HEK293 (cell line): ENCODE measurements at regions not wholly inside any gene's neighbourhood (a gene's known extent, or its start where the extent isn't known, plus 50 kb on each side); places are given as distances from the start of the nearest gene placed in this dataset.

Experiments used
- CTCF ChIA-PET: fragments of 350-600 bp; formaldehyde crosslinking; extraction: SDS; loops from one replicate; lab custom pipeline; 2021; ENCODE audit warnings: antibody characterized with exemption; lab: Yijun Ruan, JAX
- POLR2A ChIA-PET: fragments of 300-600 bp; formaldehyde crosslinking; extraction: SDS; loops from one replicate; lab custom pipeline; 2020; ENCODE audit warnings: antibody characterized with exemption, inconsistent platforms; lab: Yijun Ruan, JAX
- H3K27ac ChIP-seq: fragments of 200-500 bp; sonication (Bioruptor generic); 2 replicates; pipeline ENCODE4 v1.5.1; 2014; ENCODE audit warnings: low read depth, low read length, control low read depth, inconsistent platforms; ENCODE audit errors: extremely low read depth
- H3K36me3 ChIP-seq, 2 experiments: fragments of 200-500 bp in 1 of 2; sonication (Bioruptor generic) in 1 of 2; 1 replicate in 1 of 2; 2 replicates in 1 of 2; pipeline ENCODE4 v1.5.1; 2014 to 2017; ENCODE audit warnings: inconsistent platforms in 2 of 2, low read length in 2 of 2; ENCODE audit not compliant: control insufficient read depth in 2 of 2, insufficient read depth in 1 of 2
- H3K4me1 ChIP-seq: fragments of 200-500 bp; sonication (Bioruptor generic); 2 replicates; pipeline ENCODE4 v1.5.1; 2014; ENCODE audit warnings: mild to moderate bottlenecking, low read length, inconsistent platforms; ENCODE audit not compliant: control insufficient read depth, insufficient read depth
- H3K4me3 ChIP-seq: 2 replicates; pipeline ENCODE4 v1.5.1; 2011; ENCODE audit warnings: low read depth, mild to moderate bottlenecking, control low read depth, low read length, moderate library complexity
- H3K9me3 ChIP-seq: fragments of 200-500 bp; sonication (Bioruptor generic); 2 replicates; pipeline ENCODE4 v1.5.1; 2014; ENCODE audit warnings: low read depth, low read length, inconsistent platforms; ENCODE audit not compliant: control insufficient read depth, insufficient read depth
- AEBP2 ChIP-seq: fragments of 450-650 bp; formaldehyde crosslinking; IDR thresholded peaks from 2 replicates; pipeline ENCODE4 v1.5.1; 2016; ENCODE audit warnings: missing biosample characterization, missing genetic modification characterization, borderline replicate concordance
- ATF2 ChIP-seq: fragments of 450-650 bp; formaldehyde crosslinking; IDR thresholded peaks from 2 replicates; pipeline ENCODE4 v1.5.1; 2016; ENCODE audit warnings: missing biosample characterization, missing genetic modification characterization, low read depth
- GLI4 ChIP-seq: fragments of 450-650 bp; formaldehyde crosslinking; IDR thresholded peaks from 2 replicates; pipeline ENCODE4 v1.5.1; 2016; ENCODE audit warnings: missing biosample characterization, missing genetic modification characterization
- HOXA7 ChIP-seq: sonication (generic); formaldehyde crosslinking; IDR thresholded peaks from 2 replicates; pipeline ENCODE4 v1.8.1; 2022; ENCODE audit warnings: missing genetic modification reagents, borderline replicate concordance
- KLF16 ChIP-seq: fragments of 450-650 bp; formaldehyde crosslinking; IDR thresholded peaks from 2 replicates; pipeline ENCODE4 v1.5.1; 2017; ENCODE audit warnings: missing biosample characterization, missing genetic modification characterization
- OVOL3 ChIP-seq: fragments of 450-650 bp; formaldehyde crosslinking; IDR thresholded peaks from 2 replicates; pipeline ENCODE4 v1.5.1; 2016; ENCODE audit warnings: missing biosample characterization, missing genetic modification characterization
- PBX3 ChIP-seq: sonication (generic); formaldehyde crosslinking; IDR thresholded peaks from 2 replicates; pipeline ENCODE4 v1.8.1; 2022; ENCODE audit warnings: mild to moderate bottlenecking, moderate library complexity, missing genetic modification reagents
- TCF7L2 ChIP-seq: IDR thresholded peaks from 2 replicates; pipeline ENCODE4 v1.6.1; 2011; ENCODE audit warnings: low read depth, mild to moderate bottlenecking, inconsistent platforms, low read length, moderate library complexity, borderline replicate concordance
- WT1 ChIP-seq: fragments of 450-650 bp; formaldehyde crosslinking; IDR thresholded peaks from 2 replicates; pipeline ENCODE4 v1.5.1; 2016; ENCODE audit warnings: missing biosample characterization, missing genetic modification characterization
- ZBTB49 ChIP-seq: fragments of 450-650 bp; formaldehyde crosslinking; IDR thresholded peaks from 2 replicates; pipeline ENCODE4 v1.5.1; 2016; ENCODE audit warnings: missing biosample characterization, missing genetic modification characterization, low read depth
- ZNF112 ChIP-seq: fragments of 450-650 bp; formaldehyde crosslinking; IDR thresholded peaks from 2 replicates; pipeline ENCODE4 v1.5.0; 2017; ENCODE audit warnings: missing biosample characterization, missing genetic modification characterization
- ZNF138 ChIP-seq: fragments of 450-650 bp; formaldehyde crosslinking; IDR thresholded peaks from 2 replicates; pipeline ENCODE4 v1.5.1; 2016; ENCODE audit warnings: missing biosample characterization, missing genetic modification characterization, borderline replicate concordance
- ZNF148 ChIP-seq: fragments of 450-650 bp; formaldehyde crosslinking; IDR thresholded peaks from 2 replicates; pipeline ENCODE4 v1.5.0; 2017; ENCODE audit warnings: missing biosample characterization, missing genetic modification characterization, borderline replicate concordance
- ZNF221 ChIP-seq: fragments of 450-650 bp; formaldehyde crosslinking; IDR thresholded peaks from 2 replicates; pipeline ENCODE4 v1.5.1; 2017; ENCODE audit warnings: missing biosample characterization, missing genetic modification characterization, borderline replicate concordance
- ZNF23 ChIP-seq: fragments of 450-650 bp; formaldehyde crosslinking; IDR thresholded peaks from 2 replicates; pipeline ENCODE4 v1.5.1; 2016; ENCODE audit warnings: missing biosample characterization, missing genetic modification characterization, borderline replicate concordance
- ZNF266 ChIP-seq: fragments of 450-650 bp; formaldehyde crosslinking; IDR thresholded peaks from 2 replicates; pipeline ENCODE4 v1.5.1; 2016; ENCODE audit warnings: missing biosample characterization, missing genetic modification characterization, low read depth
- ZNF37A ChIP-seq: fragments of 450-650 bp; IDR thresholded peaks from 2 replicates; pipeline ENCODE4 v1.5.1; 2018; ENCODE audit warnings: missing biosample characterization, missing genetic modification characterization
- ZNF513 ChIP-seq: fragments of 450-650 bp; IDR thresholded peaks from 2 replicates; pipeline ENCODE4 v1.5.1; 2018; ENCODE audit warnings: missing biosample characterization, missing genetic modification characterization
- ZNF521 ChIP-seq: fragments of 450-650 bp; formaldehyde crosslinking; IDR thresholded peaks from 2 replicates; pipeline ENCODE4 v1.5.1; 2017; ENCODE audit warnings: missing biosample characterization, mild to moderate bottlenecking, missing genetic modification characterization
- ZNF529 ChIP-seq: fragments of 450-650 bp; formaldehyde crosslinking; IDR thresholded peaks from 2 replicates; pipeline ENCODE4 v1.5.1; 2017; ENCODE audit warnings: missing genetic modification characterization, missing biosample characterization; ENCODE audit not compliant: insufficient replicate concordance
- ZNF624 ChIP-seq: fragments of 450-650 bp; formaldehyde crosslinking; IDR thresholded peaks from 2 replicates; pipeline ENCODE4 v1.5.1; 2017; ENCODE audit warnings: missing biosample characterization, missing genetic modification characterization
- ZNF704 ChIP-seq: fragments of 450-650 bp; formaldehyde crosslinking; IDR thresholded peaks from 2 replicates; pipeline ENCODE4 v1.5.1; 2016; ENCODE audit warnings: missing biosample characterization, missing genetic modification characterization
- ZNF776 ChIP-seq: fragments of 450-650 bp; formaldehyde crosslinking; IDR thresholded peaks from 2 replicates; pipeline ENCODE4 v1.5.0; 2017; ENCODE audit warnings: missing biosample characterization, missing genetic modification characterization, borderline replicate concordance
- ZSCAN30 ChIP-seq: fragments of 450-650 bp; IDR thresholded peaks from 2 replicates; pipeline ENCODE4 v1.5.1; 2018; ENCODE audit warnings: missing biosample characterization, mild to moderate bottlenecking, missing genetic modification characterization, moderate library complexity

- Histone ChIP-seq H3K36me3 (no peaks in the 10 kb centered on the region), H3K4me1 (no peaks in the 10 kb centered on the region), H3K27ac (no peak overlapping the region), H3K9me3 (no peaks in the 10 kb centered on the region), H3K4me3 (no peak overlapping the region)
- no peak for TF ChIP-seq ATF2 (tag by site-specific recombination)
- TF ChIP-seq ZNF23: no peak
- no peak for TF ChIP-seq ZNF266 (tag by site-specific recombination)
- TF ChIP-seq ZNF529 (tag by site-specific recombination): no peak
- TF ChIP-seq OVOL3 (tag by site-specific recombination): no peak
- no peak for TF ChIP-seq ZNF138 (tag by site-specific recombination)
- TF ChIP-seq ZNF624: no peak
- no peak for TF ChIP-seq ZNF148 (tag by site-specific recombination)
- TF ChIP-seq ZNF776 (tag by site-specific recombination): no peak
- no peak for TF ChIP-seq ZNF37A (tag by site-specific recombination)
- TF ChIP-seq ZNF221 (tag by site-specific recombination): no peak
- CTCF ChIA-PET: no interaction called here
- POLR2A ChIA-PET: no interaction called here
Observed at GRCh38 chr3:152780553-152780952, 54.4 kb upstream of the P2RY1 start.

- Histone ChIP-seq H3K9me3 (no peaks in the 10 kb centered on the region), H3K36me3 (no peaks in the 10 kb centered on the region), H3K4me3 (no peak overlapping the region), H3K27ac (no peak overlapping the region), H3K4me1 (no peaks in the 10 kb centered on the region)
- ChIA-PET POLR2A (no interaction called here), CTCF (no interaction called here)
- TF ChIP-seq HOXA7 (no peak), ZBTB49 (tag by site-specific recombination) (no peak), KLF16 (tag by site-specific recombination) (no peak), AEBP2 (tag by site-specific recombination) (no peak), TCF7L2 (no peak), WT1 (tag by site-specific recombination) (no peak), ZNF704 (no peak), ZNF112 (no peak), GLI4 (tag by site-specific recombination) (no peak), ZNF513 (tag by site-specific recombination) (no peak), ZSCAN30 (no peak), ZNF521 (no peak), PBX3 (CRISPR knock-in tag) (no peak)
Observed at GRCh38 chr3:152785051-152785450, 49.9 kb upstream of the P2RY1 start.
